Prostate gland (tissue), 2 donors: ENCODE measurements at regions not wholly inside any gene's neighbourhood (a gene's known extent, or its start where the extent isn't known, plus 50 kb on each side); places are given as distances from the start of the nearest gene placed in this dataset.

ENCODE experiments used
- CTCF ChIP-seq, 4 experiments: fragments of 200-600 bp in 2 of 4; fragments of 450-650 bp in 2 of 4; sonication (generic) in 2 of 4; IDR thresholded peaks; 1 replicate in 3 of 4; 2 replicates in 1 of 4; pipeline ENCODE4 v1.5.1; 2016 to 2019; ENCODE audit warnings: antibody characterized with exemption in 4 of 4, mild to moderate bottlenecking in 2 of 4, moderate library complexity in 2 of 4
- POLR2A ChIP-seq: fragments of 450-650 bp; IDR thresholded peaks from one replicate; pipeline ENCODE4 v1.6.1; 2016; ENCODE audit warnings: antibody characterized with exemption, mild to moderate bottlenecking
- POLR2AphosphoS5 ChIP-seq: sonication (generic); formaldehyde crosslinking; IDR thresholded peaks from one replicate; pipeline ENCODE4 v1.6.1; 2017; ENCODE audit warnings: antibody characterized with exemption

GRCh38 chr1:193434319-193434718 lies 247.9 kb upstream of the B3GALT2 start:
- TF ChIP-seq CTCF (IDR thresholded peaks at IDR 0.05) (no peak), POLR2A (no peak), POLR2AphosphoS5 (no peak)
